Hematopoietic multipotent progenitor cell treated with erythropoietin and hydrocortisone succinate and interleukin-3 and kit ligand, for 6 days (in vitro differentiated cells): ENCODE measurements at regions not wholly inside any gene's neighbourhood (a gene's known extent, or its start where the extent isn't known, plus 50 kb on each side); places are given as distances from the start of the nearest gene placed in this dataset.

Source experiments
- DNase-seq: peaks from one replicate; pipeline ENCODE4 v3.0.0-alpha.2; 2015

DNA sequence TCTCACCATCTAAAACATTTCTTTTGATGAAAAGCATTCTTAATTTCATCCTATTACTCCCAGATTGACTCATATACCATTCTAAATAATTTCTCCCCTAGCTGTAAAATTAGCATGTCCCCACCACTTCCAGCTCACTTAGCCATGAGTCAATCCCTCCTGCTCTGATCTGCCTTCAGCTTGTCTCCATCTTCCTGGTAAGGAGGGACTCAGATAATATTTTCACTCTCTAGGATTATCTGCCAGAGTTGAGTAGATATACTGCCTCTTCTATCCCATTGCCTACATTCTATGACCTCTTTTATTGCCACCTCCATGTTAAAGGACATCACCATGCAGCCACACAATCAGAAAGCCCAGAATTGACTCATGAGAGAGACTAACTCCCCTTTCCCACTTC, 348.8 kb upstream of the POU3F2 start:
- DNase-seq: no peak

- DNase-seq: no peak
Measured at GRCh38 chr6:98486057-98486456, 348.3 kb upstream of the POU3F2 start.

DNA sequence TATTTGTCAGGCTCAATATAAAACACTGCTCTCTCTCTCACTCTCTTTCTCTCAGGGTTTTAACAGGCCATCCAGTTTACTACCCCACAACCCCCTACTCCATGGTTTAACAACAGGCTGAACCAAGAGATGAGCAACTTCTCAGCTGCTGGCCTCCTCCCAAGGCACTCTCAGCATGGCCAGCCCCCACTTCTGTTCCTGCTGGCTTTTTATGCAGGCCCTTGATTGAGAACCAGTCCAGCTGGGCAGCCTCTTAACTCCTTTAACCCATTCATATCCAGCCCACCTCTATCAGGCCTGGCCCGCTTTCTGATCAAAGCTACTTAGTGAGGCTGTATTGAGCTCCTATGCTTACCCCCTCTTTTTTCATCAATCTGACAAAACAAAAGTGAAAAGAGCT, 346.8 kb upstream of the POU3F2 start:
- DNase-seq: no peak

GRCh38 chr6:98498144-98498775, 336.1 kb upstream of the POU3F2 start:
- no peak for DNase-seq

DNA sequence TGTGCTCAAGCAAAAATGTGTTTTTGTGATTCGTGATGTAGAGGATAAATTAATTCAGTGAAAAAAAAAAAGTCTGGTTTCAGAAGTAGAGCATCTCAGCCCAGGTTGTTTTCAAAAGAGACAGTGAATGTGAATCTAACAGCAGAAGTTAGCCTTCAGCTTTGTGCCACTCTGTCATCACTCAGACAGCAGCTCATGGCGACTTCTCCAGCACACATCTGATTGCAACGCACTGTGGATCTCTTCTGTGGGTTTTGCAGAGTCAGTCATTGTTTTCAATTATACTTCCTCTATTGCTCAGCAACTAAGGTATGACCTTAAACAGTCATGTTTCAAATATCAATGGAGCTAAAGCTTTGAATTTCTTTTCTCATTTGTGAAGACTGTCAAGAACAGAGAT, 335.5 kb upstream of the POU3F2 start:
- DNase-seq: no peak

GRCh38 chr6:98514073-98514720, 320.2 kb upstream of the POU3F2 start:
- DNase-seq: no peak

DNA sequence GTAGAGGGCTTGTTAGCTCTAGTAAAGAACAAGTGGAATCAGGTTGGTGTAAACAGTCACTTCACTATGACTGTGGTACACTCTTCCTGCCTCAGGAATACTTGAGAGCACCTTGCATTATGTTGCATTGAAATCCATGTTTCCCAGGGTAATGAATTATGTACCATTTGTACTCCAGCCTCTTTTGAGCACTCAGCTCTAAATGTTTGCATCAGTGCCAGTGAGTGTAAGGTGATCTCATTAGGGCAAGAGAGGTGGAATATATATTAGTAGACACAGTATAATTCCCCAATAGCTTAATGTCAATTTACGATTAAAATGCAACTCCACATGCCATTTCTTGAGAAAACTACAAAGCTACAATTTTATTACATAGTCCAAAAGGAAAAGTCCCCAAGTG, 319.6 kb upstream of the POU3F2 start:
- DNase-seq: no peak

DNA sequence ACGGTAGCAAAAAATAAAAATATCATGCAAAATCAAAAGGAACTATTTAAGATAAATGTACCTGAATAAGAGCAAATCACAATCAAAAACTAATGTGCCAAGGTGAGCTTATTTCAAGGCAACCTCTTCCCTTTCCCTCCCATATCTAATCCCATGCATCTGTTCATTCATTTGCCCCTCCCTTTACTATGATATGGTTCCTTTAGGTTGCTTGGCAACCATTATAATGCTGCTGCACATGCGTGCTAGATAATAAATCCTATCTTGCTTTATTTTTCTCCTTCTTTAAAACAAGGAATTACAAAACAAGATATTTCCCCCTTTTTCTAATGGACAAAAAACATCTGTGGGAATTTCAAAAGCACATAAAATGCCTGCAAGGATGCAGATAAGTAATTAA, 318.2 kb upstream of the POU3F2 start:
- no peak for DNase-seq

DNA sequence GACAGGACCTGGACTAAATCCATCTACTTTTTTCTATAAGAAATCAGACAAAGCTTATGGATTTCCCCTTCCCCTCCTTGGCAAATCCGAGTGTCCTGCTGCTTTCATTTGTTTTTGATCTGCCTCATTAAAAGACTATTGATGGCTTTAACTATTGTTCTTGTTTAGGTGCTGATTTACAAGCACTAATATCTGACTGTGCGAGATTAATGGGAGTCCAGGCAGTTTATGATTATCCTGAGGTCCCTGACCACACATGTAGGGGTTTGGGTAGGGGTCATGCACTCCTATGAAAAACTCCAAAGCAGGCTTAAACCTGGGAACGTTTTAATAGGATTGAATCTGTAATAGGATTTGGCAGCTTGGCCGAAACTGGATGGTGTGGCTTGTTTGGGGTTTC, 317.5 kb upstream of the POU3F2 start:
- DNase-seq: no peak

GRCh38 chr6:98525860-98526259, 308.5 kb upstream of the POU3F2 start:
- DNase-seq: no peak

GRCh38 chr6:98526465-98526864, 307.9 kb upstream of the POU3F2 start:
- DNase-seq: no peak

DNA sequence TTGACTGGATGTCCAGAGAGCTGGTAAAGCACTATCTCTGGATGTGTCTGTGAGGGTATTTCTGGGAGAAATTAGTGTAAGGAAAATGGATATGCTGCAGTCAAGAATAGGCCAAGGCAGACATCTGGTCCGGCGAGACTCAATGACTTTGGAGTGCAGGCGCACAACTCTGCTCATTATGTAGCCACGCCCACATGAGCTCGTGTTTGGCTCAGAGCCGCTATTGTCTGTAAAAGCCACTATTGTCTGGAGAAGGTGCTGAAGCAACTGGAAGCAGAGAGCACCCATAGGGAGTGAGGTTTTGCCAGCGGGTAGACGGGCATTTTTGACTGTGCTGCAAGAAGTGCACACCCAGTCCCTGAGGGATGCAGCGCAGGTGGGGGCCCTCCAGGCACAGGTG, 305.0 kb upstream of the POU3F2 start:
- no peak for DNase-seq

DNA sequence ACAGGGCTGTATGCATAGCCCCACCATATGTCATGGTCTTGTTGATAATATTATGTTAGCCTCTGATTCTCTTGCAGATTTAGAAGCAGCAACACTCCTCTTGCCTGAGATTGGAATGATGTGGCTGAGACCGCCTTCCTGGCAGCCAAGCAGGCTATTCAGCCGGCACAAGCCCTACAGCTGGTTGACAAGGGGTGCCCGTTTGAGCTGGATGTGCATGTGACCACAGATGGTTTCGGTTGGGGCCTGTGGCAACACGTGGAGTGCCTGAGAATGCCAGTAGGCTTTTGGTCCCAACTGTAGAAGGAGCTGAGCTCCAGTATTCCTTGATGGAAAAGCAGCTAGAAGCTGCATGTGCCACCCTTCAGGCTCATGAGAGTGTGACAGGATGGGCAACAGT, 303.6 kb upstream of the POU3F2 start:
- no peak for DNase-seq

DNA sequence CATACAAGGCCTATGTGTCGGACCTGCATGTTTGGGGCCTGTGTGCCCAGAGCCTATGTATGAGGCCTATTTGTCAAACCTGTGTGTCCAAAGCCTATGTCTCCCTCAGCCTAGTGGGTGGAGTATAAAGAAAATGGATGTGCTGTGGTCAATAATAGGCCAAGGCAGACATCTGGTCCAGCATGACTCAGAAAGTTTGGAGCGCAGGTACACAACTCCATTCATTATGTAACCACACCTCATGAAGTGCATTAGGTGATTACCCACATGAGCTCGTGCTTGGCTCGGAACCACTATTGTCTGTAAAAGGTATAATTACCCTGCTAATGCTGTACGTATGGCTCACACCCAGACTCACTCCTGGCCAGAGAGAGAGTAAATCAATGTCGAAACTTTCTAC, 302.4 kb upstream of the POU3F2 start:
- no peak for DNase-seq

DNA sequence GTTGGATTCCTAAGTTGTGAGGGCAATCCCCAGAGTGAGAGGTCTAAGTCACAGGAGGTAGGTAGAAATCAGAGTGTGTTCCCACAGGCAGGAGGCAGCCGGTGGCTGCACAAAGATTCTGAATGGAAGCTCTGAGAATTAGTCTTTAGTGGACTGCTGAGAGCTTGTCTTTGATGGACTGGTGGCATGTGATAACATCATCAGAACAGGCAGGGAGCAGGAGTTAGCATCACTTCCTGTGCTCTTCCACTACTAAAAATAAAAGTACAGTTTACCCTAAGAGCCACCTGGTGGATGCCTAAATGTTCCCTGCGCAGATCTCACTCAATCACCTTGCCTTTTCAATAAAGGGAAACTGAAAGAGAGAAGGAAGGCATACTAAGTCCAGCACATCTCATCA, 294.6 kb upstream of the POU3F2 start:
- DNase-seq: no peak

GRCh38 chr6:98546376-98546775, 288.0 kb upstream of the POU3F2 start:
- no peak for DNase-seq

GRCh38 chr6:98547151-98547550, 287.2 kb upstream of the POU3F2 start:
- DNase-seq: no peak

GRCh38 chr6:98547634-98548033, 286.7 kb upstream of the POU3F2 start:
- no peak for DNase-seq

DNA sequence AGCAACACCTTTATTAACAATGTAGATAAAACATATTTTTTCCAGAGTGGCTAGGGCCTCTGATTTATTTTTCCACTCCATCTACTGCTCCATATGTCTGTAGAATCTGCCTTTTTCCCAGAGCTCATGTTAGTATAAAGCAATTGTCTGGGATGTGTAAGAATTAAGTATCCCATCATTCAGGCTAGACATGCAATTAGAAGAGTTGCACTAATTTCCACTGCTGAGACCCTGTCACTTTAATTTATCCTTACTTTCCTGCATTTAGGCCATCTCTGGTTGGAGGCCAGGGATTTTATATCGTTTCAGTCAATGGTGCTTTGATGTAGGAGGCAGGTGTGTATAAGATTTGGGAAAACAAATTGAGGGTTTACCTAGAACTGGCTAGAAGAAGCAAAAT, 286.1 kb upstream of the POU3F2 start:
- DNase-seq: no peak

DNA sequence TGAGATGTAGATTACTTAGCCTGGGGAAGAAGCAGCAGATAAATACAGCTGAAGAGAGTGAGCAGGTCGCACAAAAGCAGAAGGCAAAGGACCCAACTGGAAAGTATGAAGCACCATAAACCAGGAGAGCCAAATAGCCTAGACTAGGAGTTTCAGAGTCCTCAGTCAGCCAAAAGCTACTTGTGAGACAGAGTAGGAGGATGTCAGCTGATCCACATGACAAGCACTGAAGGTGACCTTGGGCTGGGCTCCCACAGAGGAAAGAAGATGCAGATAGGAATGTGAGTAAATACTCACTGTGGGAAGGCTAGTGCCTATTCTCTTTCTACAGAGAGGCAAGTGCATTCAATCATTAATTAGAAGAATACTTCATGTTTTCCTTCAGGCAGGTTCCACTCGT, 274.0 kb upstream of the POU3F2 start:
- DNase-seq: no peak

- DNase-seq: no peak
Measured at GRCh38 chr6:98560841-98561240, 273.5 kb upstream of the POU3F2 start.

- no peak for DNase-seq
Measured at GRCh38 chr6:98566126-98566525, 268.2 kb upstream of the POU3F2 start.

DNA sequence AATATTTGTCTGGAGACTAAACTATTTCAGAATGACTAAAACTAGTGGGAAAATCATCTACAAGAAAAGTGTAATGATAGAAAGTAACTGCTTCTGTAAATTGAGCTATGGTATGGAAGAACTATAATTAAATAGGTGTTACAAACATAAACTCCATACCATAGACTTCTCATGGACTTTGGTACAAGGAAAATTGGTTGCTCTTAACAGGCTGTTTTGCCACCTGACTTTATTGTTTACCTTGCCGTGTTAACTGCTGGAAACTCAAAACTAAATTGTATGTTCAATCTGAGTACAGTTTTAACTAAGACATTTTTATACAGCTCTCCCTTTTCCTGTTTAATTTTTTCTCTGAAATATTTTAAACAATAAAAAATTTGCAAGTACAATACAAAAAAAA, 261.8 kb upstream of the POU3F2 start:
- DNase-seq: no peak

- DNase-seq: no peak
Measured at GRCh38 chr6:98574984-98575383, 259.4 kb upstream of the POU3F2 start.

GRCh38 chr6:98576791-98577190, 257.6 kb upstream of the POU3F2 start:
- no peak for DNase-seq
